Dermis blood vessel endothelial cell (primary cell): ENCODE measurements at regions not wholly inside any gene's neighbourhood (a gene's known extent, or its start where the extent isn't known, plus 50 kb on each side); places are given as distances from the start of the nearest gene placed in this dataset.

Experiments
- DNase-seq: peaks from one replicate; pipeline ENCODE4 v3.0.0; 2010

DNA sequence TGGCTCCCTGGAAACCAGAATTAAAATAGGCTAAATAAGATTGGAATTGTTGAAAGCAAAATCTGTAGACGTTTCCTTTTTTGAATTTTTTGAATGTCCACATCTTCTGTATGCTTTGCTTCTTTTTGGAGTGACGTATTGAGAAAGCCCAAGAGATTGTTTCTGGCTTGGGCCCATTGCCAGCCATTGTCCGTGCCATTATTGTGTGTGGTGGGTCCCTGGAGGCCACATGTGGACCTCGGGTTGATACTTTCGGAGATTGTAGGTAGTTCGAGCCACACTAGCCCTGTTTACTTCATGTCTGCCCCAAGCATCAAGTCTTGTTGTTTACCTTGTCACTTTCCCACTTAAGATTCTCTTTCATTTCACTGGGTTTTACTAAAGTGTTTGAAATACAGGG lies 106.0 kb downstream of the PALM2AKAP2 start:
- DNase-seq = peak; percentile 65

DNA sequence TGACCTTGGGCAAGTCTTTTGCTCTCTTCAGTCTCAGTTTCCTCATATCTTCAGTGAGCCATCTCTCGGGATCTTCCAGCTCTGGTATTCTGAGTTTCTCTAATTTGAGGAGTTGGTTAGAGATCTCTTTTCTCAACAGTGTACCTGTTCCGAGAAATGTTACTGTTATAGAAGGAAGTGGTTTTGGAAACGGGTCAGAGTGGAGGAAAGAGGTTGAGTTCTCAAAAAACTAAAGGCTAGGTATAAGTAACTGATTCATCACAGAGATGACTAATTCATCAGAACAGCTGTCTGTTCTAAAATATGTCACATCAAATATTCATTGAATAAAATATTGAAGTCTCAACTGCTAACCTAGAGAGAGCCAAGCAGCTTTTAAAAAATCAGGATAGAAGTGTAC lies 106.6 kb downstream of the PALM2AKAP2 start:
- DNase-seq = no peak

DNA sequence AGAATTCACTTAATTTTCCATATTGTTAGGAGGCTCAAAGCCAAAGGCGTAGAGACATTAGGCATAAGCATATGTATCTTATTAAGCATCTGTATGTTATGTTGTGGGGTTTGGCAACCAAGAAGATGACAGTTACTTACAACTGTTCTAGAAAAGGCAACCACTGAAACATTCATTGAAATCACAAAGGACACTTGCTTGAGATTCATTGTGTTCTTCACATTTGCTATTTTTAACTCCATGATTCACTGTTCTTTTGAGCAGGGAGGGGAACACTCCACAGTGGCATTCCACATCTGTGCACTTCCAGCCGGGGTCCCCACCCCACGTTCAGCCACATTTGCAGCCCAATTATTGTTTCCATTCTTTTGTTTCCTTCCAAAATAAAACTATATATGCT lies 107.1 kb downstream of the PALM2AKAP2 start:
- peak; percentile 45 for DNase-seq

DNA sequence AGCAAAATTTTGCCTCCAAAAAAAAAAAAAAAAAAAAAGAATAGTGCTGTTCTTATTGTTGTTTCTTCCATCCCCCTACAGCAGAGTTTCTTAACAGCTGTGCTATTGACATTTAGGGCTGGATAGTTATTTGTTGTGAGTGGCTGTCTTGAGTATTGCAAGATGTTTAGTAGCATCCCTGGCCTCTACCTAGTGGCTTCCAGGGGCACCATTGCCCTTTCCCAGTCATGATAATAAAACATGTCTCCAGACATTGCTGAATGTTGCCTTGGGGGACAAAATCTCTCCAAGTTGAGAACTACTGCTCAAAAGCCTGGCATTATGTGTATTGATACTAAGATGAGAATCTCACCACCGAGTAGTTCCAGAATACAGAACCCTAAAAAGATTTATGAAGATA lies 108.7 kb downstream of the PALM2AKAP2 start:
- no peak for DNase-seq

DNA sequence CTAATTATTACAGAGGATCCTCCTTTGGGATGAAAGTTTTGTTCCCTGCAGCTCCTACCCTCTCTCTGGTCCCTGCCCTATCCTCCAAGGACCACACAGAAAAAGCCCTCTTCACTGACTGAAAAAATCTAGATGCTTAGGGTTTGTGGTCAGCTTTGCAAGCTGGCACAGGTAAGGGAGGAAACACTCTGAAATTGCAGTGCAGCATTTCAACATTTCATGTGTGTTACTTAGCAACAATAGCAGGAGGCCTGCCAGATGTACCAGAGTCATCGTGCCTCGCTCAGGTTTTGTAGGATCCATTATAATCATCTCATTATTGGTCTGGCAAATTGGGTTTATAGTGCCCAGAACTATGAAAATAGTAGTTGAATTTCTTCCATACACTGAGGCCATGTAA lies 109.5 kb downstream of the PALM2AKAP2 start:
- DNase-seq = no peak

DNA sequence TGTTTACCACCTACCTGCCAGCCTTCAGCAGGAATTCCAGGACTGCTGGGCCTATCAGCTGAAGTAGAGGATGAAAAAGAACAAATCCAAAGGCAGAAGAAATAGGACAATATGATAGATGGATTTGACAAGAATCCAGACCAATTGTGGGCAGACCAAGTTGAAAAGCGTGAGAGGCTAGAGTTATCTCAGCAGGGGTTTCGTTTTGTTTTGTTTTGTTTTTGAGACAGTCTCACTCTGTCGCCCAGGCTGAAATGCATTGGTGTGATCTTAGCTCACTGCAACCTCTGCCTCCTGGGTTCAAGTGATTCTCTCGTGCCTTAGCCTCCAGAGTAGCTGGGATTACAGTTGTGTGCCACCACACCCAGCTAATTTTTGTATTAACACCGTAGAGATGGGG lies 113.2 kb downstream of the PALM2AKAP2 start:
- no peak for DNase-seq

DNA sequence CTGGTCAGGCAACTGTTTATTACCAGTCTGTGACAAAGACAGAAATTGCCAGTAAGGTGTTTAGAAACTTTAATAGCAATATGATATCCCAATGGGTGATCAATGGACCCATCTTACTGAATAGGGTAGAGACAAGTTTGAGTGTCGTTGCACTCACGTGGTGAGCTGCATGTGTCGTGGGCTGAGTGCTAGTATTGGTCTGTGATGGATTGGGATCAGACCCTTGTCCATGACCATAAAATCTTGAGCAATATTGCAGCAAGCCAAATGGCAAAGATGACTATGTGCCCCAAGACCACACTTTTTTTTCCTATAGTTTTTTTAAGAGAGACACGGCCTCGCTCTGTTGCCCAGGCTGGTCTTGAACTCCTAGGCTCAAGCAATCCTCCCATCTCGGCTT lies 114.5 kb downstream of the PALM2AKAP2 start:
- no peak for DNase-seq

DNA sequence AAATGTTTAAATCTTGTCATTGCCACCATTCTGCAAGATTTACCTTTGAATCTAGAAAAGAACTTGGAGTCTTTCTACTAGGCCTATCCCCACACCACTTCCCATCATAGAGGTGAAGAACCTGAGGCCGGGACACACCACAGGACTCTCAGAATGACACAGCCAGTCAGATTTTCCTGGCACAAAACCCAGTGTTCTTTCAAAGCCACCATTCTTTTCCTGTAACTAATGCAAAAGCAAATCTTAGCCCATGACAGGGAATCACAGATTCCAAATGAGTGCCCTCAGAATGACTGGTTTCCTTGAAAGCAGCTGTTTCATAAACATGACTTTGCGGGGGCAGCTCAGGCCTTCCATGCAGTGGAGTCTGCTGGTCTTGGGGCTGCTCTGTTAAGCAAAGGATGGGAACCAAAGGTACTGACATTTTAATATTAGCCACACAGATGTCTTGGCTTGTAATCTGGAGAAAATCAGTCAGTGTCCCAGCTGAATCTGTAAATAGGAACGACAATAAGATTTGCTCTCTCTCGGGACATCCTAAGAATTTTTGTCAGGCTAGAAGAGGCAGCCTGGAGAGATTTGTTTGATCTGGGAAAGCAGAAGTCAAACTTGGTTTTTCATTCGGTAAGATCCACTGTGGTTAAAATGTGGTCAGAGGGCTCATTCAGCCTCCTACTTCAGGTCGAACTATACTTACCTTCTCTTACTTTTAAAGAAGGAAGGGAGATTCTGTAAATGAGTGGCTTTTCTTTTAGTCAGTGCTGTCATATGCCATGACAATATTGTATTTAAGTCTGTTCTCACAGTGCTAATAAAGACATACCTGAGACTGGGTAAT lies 115.1 kb downstream of the PALM2AKAP2 start:
- peak; percentile 46 for DNase-seq

DNA sequence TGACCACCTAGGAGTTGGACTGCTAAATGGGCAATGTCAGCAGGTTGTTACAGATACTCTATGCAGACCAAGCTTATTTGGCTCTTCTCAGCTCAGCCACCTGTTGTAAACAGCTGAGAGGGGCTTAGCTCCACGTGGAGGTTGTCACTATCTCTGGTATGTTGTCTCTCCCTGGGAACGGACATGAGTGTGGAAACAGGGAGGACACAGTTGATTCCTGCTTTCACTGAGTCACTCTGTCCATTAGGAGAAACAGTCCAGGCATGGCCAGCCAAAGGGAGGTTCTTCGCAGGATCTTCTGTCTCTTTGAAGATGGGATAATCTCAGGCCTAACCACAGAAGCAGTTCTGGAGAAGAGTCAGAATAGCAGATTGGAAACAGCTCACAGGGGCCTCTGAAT lies 121.2 kb downstream of the PALM2AKAP2 start:
- peak; percentile 35 for DNase-seq

DNA sequence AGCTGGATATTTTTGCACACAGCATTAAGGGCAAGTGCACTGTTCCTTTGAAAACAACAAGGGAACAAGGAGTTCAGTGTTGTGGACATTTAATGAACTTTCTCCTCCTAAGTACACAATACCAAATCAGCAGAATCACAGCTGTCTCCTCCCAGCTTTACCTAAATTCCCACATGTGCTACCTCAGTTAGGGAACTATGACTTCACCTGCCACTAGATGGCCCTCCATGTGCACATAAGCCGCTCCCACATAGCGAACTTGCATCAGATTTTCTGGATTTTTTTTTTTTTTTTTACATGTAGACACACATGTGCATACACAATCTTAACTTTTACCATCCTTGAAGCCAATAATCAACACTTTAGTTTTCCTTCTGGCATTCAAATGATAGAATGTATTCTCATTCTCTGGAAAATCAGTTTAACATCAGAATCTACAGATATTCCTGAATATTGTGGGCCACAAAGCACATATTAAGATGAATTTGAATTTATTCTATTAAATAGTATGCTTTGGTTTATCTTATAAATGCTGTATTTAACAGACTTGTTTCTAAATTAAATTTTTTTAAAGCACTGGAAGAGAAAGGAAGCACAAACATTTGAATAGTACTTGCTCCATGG lies 123.6 kb downstream of the PALM2AKAP2 start:
- peak; percentile 90 for DNase-seq

DNA sequence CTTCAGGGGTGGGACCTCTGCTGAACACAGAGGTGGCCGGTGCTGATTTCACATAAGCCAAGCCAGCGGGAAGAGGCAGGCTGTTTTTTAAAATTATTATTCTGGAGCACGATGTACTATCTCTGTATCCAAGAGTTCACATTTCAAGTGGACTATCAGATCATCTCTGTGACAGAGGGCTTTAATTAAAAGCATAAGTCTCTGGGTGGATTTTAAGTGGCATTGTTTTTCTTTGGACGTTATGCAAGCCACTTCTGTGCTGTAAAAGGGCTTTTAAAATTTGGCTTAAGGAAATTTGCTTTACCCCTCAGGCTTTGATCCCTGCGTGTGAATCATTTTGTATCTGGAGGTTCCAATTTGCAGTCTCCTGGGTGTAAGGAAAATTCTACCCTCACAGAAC lies 124.7 kb downstream of the PALM2AKAP2 start:
- DNase-seq = no peak

DNA sequence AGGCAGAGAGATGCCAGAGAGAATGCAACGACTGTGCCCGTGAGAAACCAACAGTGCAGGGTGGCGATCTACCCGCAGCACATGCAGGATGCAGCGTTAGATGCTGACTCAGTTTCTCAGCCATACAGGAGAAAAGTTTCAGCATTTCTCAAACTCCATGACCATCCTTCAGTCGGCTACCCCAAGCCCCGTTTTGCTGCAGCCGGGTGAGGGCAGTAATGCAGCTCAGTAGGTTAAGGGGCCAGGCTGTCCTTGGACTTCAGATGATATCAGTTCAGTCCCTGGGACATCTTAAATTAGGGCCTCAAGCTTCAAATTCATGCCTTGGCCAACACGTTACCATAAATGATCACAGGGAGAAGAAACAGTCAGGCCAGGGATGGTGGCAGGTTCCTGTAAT lies 125.5 kb downstream of the PALM2AKAP2 start:
- DNase-seq = no peak

DNA sequence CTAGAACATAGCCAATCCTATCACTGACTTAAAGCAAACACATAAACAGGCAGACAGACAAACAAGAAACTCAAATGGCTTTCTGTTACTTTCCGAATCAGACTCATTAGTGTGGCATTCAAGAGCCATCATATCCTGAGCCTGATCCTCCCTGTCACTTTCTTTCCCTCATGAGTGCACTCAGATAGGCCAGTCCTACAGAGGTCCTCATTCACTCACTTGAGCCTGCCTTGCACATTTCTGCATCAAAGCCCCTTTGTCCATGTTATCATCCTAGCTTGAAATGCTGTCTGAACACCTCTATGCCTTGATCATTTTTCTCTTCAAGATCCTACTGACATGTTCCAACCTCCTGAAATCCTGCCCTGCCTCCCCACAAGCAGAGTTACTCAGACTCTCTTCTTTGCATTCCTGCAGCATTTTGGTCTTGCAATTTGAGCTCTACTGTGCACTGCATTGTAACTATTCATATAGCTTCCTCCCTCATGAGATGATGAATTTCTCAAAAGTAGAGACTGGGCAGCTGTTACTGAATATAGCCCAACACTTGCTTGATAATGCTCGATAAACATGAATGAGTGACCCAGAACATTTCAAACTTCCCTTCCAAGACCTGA lies 126.9 kb downstream of the PALM2AKAP2 start:
- DNase-seq = peak; percentile 72

DNA sequence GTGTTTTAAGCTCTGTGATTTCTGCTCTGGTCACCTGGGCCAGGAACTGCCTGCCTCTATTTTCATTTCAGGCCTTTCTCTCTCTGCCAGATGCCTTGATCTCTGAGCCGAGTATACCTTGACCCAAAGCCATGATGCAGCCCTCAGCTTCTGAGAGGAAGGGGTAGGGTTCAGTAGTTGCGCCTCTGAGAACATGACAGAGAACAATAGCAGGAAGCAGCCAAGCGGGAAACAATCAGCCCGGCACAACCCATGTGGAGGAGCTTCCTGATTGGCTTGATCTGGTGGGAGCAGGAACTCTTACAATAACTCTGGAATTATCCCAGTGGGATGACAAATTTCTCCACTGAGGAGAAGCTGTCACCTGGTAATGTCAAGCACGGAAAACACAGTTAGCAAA lies 127.4 kb downstream of the PALM2AKAP2 start:
- DNase-seq = peak; percentile 99

DNA sequence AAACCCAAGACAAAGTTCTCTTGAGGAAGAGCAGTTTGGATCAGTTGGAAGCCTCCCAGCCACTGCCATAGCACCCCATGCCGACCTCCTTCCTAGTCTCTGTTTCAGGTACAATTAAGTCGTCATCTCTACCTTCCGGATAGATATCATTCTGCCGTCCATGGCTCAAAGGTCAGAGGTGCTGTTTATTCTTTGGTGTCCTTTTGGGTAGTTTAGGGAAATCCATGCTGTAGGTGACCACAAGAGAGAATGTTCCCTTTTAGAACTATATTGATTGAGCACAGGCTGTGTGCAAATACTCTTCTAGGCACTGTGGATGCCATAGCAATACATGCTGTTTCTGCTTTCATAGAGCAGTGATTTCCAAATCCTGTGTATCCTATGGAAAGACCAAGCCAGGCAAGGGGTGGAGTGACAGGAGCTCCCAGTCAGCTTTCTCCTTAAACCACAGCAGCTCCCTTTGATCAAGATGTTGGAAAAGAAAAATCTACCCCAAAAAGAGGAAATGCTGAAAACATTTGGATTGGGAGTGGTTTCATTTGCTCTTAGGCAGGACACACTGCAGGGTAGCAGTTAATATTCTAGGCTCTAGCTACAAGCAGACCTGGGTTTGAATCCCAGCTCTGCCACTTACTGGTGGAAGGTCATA lies 127.9 kb downstream of the PALM2AKAP2 start:
- no peak for DNase-seq

DNA sequence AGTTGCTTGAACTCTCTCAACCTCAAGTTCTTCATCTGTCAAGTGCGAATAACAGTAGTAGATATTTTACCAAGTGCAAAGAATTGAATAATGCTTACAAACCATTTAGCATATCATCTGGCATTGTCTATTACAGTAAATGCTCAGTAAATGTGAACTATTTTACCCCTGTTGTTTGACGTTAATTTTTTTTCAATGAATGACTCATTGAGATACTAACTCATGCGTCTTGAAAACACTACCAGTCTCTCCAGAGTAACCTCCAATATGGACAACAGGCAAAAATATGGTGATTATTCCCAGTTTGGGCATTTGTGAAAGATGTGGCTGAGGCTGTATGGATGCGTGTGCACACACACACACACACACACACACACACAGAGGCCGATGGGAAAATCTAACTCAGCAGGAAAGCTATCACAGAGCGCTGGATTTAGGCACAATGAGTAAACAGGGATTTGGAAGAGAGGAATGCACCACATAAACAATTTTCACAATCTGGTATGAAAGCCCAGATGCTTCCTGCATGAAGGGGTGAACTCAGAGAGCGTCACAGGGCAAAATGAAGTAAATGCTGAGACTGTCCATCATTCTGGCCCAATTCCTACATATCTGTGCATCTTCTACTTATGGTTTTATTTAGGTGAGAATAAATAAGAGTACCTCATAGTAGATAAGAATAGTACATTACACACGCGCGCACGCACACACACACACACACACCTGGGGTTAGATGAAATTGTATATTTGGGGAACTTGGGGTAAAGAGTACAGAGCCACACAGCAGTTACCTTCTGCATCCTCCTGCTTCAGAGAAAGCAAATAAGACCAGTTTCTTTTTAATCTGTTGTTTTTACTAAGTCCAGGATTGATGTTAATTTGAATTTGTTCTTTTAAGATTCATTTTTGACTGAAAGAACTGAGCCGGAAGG lies 128.7 kb downstream of the PALM2AKAP2 start:
- DNase-seq = peak; percentile 76

DNA sequence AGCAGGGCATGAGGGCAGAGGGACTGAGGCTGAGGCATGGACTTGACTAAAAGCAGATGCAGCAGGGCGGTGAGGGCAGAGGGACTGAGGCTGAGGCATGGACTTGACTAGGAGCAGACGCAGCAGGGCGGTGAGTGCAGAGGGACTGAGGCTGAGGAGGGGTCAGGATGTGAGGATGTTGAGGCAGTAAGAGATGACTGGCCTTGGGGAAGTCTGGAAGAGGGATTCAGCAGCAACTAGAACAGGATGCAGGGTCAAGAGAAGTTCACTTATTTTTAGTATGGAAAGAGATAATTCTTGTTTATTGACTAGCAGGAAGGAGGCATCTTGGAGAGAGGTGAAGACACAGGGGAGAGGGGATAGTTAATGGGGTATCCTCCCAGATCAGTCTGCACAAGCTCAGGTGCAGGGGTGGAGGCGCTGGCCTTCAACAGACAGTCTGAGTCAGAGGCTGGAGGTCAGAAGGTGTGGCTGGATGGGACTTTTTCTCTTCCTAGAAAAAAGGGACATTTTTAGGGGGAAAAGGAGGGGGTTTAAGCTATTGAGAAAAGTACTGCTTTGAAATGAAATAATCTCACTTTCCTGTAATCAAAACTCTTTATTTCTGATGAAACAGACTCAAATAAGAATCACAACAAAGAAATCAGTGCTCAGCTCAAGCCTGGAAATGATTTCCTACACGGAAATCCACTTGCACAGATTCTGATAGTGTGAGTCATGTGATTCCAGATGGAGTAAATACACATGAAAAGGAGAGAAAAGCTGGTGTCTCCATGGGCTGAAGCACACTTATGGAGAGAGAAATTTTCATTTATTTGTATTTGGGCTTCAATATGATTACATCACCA lies 130.9 kb downstream of the PALM2AKAP2 start:
- peak; percentile 89 for DNase-seq

DNA sequence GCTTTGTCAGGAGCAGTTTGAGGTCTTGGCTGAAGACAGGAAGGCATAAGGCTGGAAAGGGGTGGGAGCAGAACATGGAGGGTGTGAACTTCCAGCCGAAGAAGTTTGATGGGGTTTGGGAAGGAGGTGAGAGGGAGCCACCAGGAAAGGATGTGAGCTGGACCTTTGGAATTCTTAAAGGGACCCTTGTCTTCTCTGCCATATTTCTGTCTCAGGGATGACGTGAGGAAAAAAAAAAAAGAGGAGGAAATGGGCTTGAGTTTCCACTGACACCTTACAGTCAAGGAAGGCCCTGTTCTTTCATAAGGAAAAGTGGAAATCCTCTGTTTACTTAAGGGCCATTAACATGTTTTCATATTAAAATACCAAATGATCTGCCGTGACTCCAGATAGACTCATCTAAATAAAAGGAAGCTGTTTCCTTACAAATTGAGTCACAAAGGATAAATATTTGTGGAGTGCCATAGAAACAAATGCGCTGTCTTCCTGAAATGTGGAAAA lies 132.1 kb downstream of the PALM2AKAP2 start:
- peak; percentile 95 for DNase-seq

DNA sequence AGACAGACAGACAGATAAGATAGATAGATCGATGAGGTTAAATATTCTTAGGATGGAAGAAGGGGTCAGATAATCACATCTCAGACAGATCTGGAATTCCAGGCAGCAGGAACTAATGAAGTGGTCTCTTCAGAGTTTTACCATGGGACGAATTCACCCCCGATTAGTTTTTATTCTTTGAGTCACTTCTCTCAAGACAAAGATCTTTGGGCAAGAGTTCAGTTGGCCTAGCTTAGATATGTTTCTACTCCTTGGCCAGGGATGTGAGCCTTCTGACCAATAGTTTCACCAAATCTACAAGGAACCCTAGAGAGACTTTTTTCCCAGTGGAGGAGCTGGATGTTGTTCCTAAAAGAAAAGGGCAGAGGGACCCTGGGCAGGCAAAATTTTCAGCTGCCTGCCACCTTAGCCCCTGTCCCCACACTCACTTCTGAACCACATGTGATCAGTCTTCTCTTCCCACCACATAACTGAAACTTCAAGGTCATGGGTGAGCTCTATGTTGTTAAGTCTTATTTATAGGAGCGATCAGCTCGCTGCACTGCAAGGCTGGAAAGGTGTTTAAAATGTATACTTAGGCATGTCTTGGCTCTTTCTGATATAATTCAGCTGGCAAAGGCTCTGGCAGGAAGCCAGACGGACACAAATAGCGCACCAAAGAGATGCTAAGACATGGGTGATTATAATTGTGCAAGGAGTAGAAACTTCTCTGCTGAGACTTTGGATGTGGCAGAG lies 132.9 kb downstream of the PALM2AKAP2 start:
- peak; percentile 59 for DNase-seq

DNA sequence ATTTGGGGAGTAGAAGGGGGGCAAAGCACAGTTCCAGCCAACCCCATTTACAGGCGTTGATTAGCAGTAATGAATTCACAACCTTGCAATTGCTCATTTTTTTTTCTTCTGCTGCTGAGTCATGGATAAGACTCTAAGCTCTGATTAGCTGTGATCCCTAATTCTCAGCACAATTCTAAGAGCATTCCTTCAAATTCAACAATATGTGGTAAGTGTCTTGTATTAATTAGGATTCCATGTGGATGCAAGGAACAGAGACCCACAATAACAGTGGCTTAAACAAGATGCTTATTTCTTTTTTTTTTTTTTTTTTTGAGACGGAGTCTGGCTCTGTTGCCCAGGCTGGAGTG lies 133.4 kb downstream of the PALM2AKAP2 start:
- peak; percentile 56 for DNase-seq
